CD4-positive, alpha-beta T cell (primary cell): ENCODE measurements at regions not wholly inside any gene's neighbourhood (a gene's known extent, or its start where the extent isn't known, plus 50 kb on each side); places are given as distances from the start of the nearest gene placed in this dataset.

Source experiments
- ATAC-seq: fragments of 200-7000 bp; cut with Tn5 transposase; one replicate; pipeline ENCODE4 v1.10.0; 2022; ENCODE audit warnings: mild to moderate bottlenecking; ENCODE audit not compliant: poor library complexity
- CTCF ChIA-PET: fragments of 350-600 bp; sonication (Branson Sonifier 250); formaldehyde crosslinking; loops from one replicate; lab custom pipeline; 2021; ENCODE audit warnings: antibody characterized with exemption, inconsistent platforms; lab: Charles Lee
- POLR2A ChIA-PET: fragments of 350-600 bp; sonication (Branson Sonifier 250); formaldehyde crosslinking; loops from one replicate; lab custom pipeline; 2021; ENCODE audit warnings: antibody characterized with exemption, inconsistent platforms; lab: Charles Lee
- DNase-seq, 14 experiments: peaks; one replicate each; pipeline ENCODE4 v3.0.0-alpha.2; 2013 to 2020; ENCODE audit warnings: mixed read lengths in 2 of 14
- H3K27ac ChIP-seq, 2 donors: one replicate each; pipeline versions ENCODE4 v1.5.1 to v1.7.0; 2013; ENCODE audit warnings: low read length in 2 of 2, low read depth in 1 of 2, mild to moderate bottlenecking in 1 of 2
- H3K27me3 ChIP-seq, 2 experiments: 1 replicate in 1 of 2; 2 replicates in 1 of 2; pipeline versions ENCODE4 v1.6.1 to v1.7.0; 2013; ENCODE audit warnings: low read length in 2 of 2, control low read depth in 1 of 2, mild to moderate bottlenecking in 1 of 2, moderate library complexity in 1 of 2; ENCODE audit not compliant: insufficient read depth in 2 of 2, control insufficient read depth in 1 of 2
- H3K36me3 ChIP-seq: one replicate; pipeline ENCODE4 v1.6.1; 2013; ENCODE audit warnings: low read length, control low read depth; ENCODE audit not compliant: insufficient read depth
- H3K4me1 ChIP-seq: one replicate; pipeline ENCODE4 v1.6.1; 2013; ENCODE audit warnings: low read length, control low read depth; ENCODE audit not compliant: insufficient read depth
- H3K4me3 ChIP-seq: one replicate; pipeline ENCODE4 v1.5.1; 2013; ENCODE audit warnings: mild to moderate bottlenecking, low read length, moderate library complexity
- H3K9me3 ChIP-seq, 2 experiments: 1 replicate in 1 of 2; 2 replicates in 1 of 2; pipeline versions ENCODE4 v1.6.1 to v1.7.0; 2013; ENCODE audit warnings: low read length in 2 of 2, mild to moderate bottlenecking in 2 of 2, control low read depth in 1 of 2, moderate library complexity in 1 of 2; ENCODE audit not compliant: control insufficient read depth in 1 of 2, insufficient read depth in 1 of 2
- H3K27ac Mint-ChIP-seq: one replicate; pipeline ENCODE4 v1.8.0; 2020; ENCODE audit warnings: mixed read lengths
- H3K27me3 Mint-ChIP-seq: one replicate; pipeline ENCODE4 v1.8.0; 2021; ENCODE audit warnings: mixed read lengths
- H3K36me3 Mint-ChIP-seq: one replicate; pipeline ENCODE4 v1.8.0; 2021; ENCODE audit warnings: low read depth, mixed read lengths
- H3K4me1 Mint-ChIP-seq: one replicate; pipeline ENCODE4 v1.8.0; 2021; ENCODE audit warnings: low read depth, mixed read lengths
- H3K4me3 Mint-ChIP-seq: one replicate; pipeline ENCODE4 v1.8.0; 2020; ENCODE audit warnings: mild to moderate bottlenecking, mixed read lengths
- H3K9me3 Mint-ChIP-seq: one replicate; pipeline ENCODE4 v1.8.0; 2020; ENCODE audit warnings: mixed read lengths
- CTCF ChIP-seq: fragments of 200-600 bp; IDR thresholded peaks from one replicate; pipeline ENCODE4 v1.8.0; 2022; ENCODE audit warnings: antibody characterized with exemption, mild to moderate bottlenecking
- intact Hi-C, 2 experiments: fragments of 100-400 bp; cut with DNase I in 1 of 2; cut with micrococcal nuclease in 1 of 2; formaldehyde crosslinking; loops; one replicate each; pipeline versions ENCODE4 v1.15.1 to v1.9.0; 2023 to 2025; cut with DNase I, micrococcal nuclease

GRCh38 chr10:59082249-59082648 is 94.2 kb upstream of the PHYHIPL start:
- Histone ChIP-seq H3K9me3 (no peaks in the 10 kb centered on the region), H3K4me1 (no peaks in the 10 kb centered on the region), H3K27ac (no peak overlapping the region), H3K4me3 (no peak overlapping the region), H3K36me3 (no peaks in the 10 kb centered on the region), H3K27me3 (no peaks in the 10 kb centered on the region)
- intact Hi-C loops, result no loop called here
- POLR2A ChIA-PET, result no interaction called here
- H3K4me3 Mint-ChIP-seq, result no peak overlapping the region
- H3K27ac Mint-ChIP-seq, result no peak overlapping the region
- CTCF ChIA-PET, result no interaction called here
- no peaks in the 10 kb centered on the region for H3K9me3 Mint-ChIP-seq
- no peak for ATAC-seq
- no peaks in the 10 kb centered on the region for H3K27me3 Mint-ChIP-seq
- TF ChIP-seq CTCF, result no peak
- no peak for DNase-seq
- no peaks in the 10 kb centered on the region for H3K36me3 Mint-ChIP-seq
- no peaks in the 10 kb centered on the region for H3K4me1 Mint-ChIP-seq

DNA sequence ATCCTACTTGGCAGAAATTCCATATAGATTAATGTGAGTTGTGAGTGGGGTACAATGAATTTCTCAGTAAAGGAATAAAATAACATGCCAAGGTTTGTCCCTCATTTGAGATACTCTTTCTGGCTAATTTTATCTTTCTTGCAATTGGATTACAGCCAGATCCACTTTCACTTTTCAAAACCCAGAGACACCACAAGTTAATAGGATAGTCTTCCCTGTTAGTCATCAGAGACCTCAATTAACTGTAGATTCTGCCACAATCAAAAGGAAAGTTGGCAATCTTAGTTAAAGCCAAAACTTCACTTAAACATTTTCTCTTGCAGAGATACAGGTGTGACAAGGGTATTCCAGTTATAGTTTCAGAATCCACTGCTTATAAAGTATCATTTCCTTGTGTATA is 91.4 kb upstream of the PHYHIPL start:
- CTCF ChIA-PET, result no interaction called here
- no peaks in the 10 kb centered on the region for H3K4me1 ChIP-seq
- DNase-seq, result no peak

DNA sequence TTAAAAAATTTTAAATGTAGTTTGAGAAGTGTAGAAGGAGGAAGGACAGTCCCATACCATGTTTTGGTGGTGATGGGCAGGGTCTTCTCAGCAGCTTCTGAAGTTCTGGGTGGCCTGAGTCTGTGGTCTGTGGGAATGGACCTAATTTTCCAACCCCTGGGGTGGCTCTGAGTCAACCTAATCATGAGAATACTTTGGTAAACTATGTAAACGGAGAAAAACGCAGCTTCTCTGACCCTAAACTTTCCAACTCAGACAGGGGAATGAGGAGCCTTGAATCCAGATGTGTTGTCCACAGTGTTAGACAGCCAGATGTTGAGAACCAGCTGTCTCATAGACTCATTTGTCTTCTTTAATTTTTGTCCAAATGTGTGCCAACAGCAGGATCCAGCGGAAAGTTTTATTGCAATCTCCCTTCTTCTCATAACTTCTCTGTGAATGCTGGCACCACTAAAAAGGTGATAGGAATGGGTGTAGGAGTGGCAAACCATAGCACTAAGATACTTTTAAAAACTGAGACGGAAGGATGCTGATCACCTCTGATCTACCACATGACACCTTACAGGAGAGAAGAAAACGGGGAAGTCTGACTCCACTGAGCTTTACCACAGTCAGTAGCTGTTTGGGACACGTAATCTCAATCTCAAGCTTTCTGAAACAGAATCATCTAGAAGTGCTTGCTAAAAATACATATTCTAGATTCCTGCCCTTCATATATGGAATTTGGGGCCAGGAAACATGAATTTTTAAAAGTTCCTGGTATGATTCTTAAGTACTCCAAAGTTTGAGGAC is 90.5 kb upstream of the PHYHIPL start:
- no peak for DNase-seq
- H3K4me3 Mint-ChIP-seq, result no peak overlapping the region
- no peak overlapping the region for H3K27ac ChIP-seq
- intact Hi-C loops, result no loop called here
- no peaks in the 10 kb centered on the region for H3K27me3 ChIP-seq
- no peak overlapping the region for H3K4me3 ChIP-seq
- no peak overlapping the region for H3K27ac Mint-ChIP-seq
- ChIA-PET POLR2A (no interaction called here), CTCF (no interaction called here)
- H3K36me3 Mint-ChIP-seq, result no peaks in the 10 kb centered on the region
- H3K9me3 Mint-ChIP-seq, result no peaks in the 10 kb centered on the region
- no peak for ATAC-seq
- H3K9me3 ChIP-seq, result peaks cover 0 to 4% of the 10 kb centered on the region in 2 experiments
- no peaks in the 10 kb centered on the region for H3K4me1 ChIP-seq
- H3K4me1 Mint-ChIP-seq, result no peaks in the 10 kb centered on the region
- no peak for TF ChIP-seq CTCF
- no peaks in the 10 kb centered on the region for H3K27me3 Mint-ChIP-seq
- H3K36me3 ChIP-seq, result no peaks in the 10 kb centered on the region

More for the DNA sequence above, 91.4 kb upstream of the PHYHIPL start:
- TF ChIP-seq CTCF, result no peak
- no peak overlapping the region for H3K4me3 Mint-ChIP-seq
- POLR2A ChIA-PET, result no interaction called here
- H3K4me1 Mint-ChIP-seq, result no peaks in the 10 kb centered on the region
- H3K9me3 ChIP-seq, result peaks cover 0 to 4% of the 10 kb centered on the region in 2 experiments
- no peak overlapping the region for H3K27ac Mint-ChIP-seq
- ATAC-seq, result no peak
- H3K27ac ChIP-seq, result no peak overlapping the region
- no peaks in the 10 kb centered on the region for H3K36me3 Mint-ChIP-seq
- no peaks in the 10 kb centered on the region for H3K27me3 Mint-ChIP-seq
- H3K9me3 Mint-ChIP-seq, result no peaks in the 10 kb centered on the region
- intact Hi-C loops, result no loop called here
- H3K4me3 ChIP-seq, result no peak overlapping the region
- no peaks in the 10 kb centered on the region for H3K36me3 ChIP-seq
- no peaks in the 10 kb centered on the region for H3K27me3 ChIP-seq
